ENCODE measurements at regions not wholly inside any gene's neighbourhood (a gene's known extent, or its start where the extent isn't known, plus 50 kb on each side); places are given as distances from the start of the nearest gene placed in this dataset.

- no peak overlapping the region for H3K4me2 ChIP-seq (ENCODE audit: low read length)
- H3K9ac ChIP-seq (ENCODE audit: low read length): no peak overlapping the region
- no peaks in the 10 kb centered on the region for H4K20me1 ChIP-seq (ENCODE audit: insufficient read depth)
- H3K9me3 ChIP-seq (ENCODE audit: low read length): peaks cover 4% of the 10 kb centered on the region
- no peaks in the 10 kb centered on the region for H3K9me2 ChIP-seq (ENCODE audit: insufficient read depth, low read length)
- no peaks in the 10 kb centered on the region for H3K36me3 ChIP-seq (ENCODE audit: insufficient read depth, low read length)
- no peaks in the 10 kb centered on the region for H3F3A ChIP-seq (ENCODE audit: insufficient read depth, low read length, poor library complexity, severe bottlenecking)
- no peak overlapping the region for H2AFZ ChIP-seq (ENCODE audit: low read depth, low read length)
- H3K27me3 ChIP-seq (ENCODE audit: insufficient read depth, low read depth, low read length): no peaks in the 10 kb centered on the region
- TF ChIP-seq TAF1 (IDR thresholded peaks at IDR 0.05; ENCODE audit: low read depth): no peak
- TF ChIP-seq EZH2 (IDR thresholded peaks at IDR 0.05; ENCODE audit: borderline replicate concordance, insufficient read depth, low read length, poor library complexity, severe bottlenecking): no peak
- H3K79me2 ChIP-seq (replicated peaks; ENCODE audit: insufficient read depth, low read length): no peaks in the 10 kb centered on the region
- H3K4me3 ChIP-seq (ENCODE audit: low read length): no peak overlapping the region
- no peak overlapping the region for H3K27ac ChIP-seq (ENCODE audit: low read length)
Observed at GRCh38 chr14:89680156-89680555, 263.1 kb upstream of the FOXN3 start.

GRCh38 chr14:89678768-89679167, 261.7 kb upstream of the FOXN3 start:
- Histone ChIP-seq H3K9me2 (ENCODE audit: insufficient read depth, low read length) (no peaks in the 10 kb centered on the region), H3K27me3 (ENCODE audit: insufficient read depth, low read depth, low read length) (no peaks in the 10 kb centered on the region), H3K36me3 (ENCODE audit: insufficient read depth, low read length) (no peaks in the 10 kb centered on the region), H3K79me2 (replicated peaks; ENCODE audit: insufficient read depth, low read length) (no peaks in the 10 kb centered on the region), H3K4me3 (ENCODE audit: low read length) (no peak overlapping the region), H3K4me2 (ENCODE audit: low read length) (no peak overlapping the region), H3K9ac (ENCODE audit: low read length) (no peak overlapping the region), H3F3A (ENCODE audit: insufficient read depth, low read length, poor library complexity, severe bottlenecking) (no peaks in the 10 kb centered on the region), H4K20me1 (ENCODE audit: insufficient read depth) (no peaks in the 10 kb centered on the region), H3K27ac (ENCODE audit: low read length) (no peak overlapping the region), H2AFZ (ENCODE audit: low read depth, low read length) (no peak overlapping the region), H3K9me3 (ENCODE audit: low read length) (no peaks in the 10 kb centered on the region)
- TF ChIP-seq POLR2AphosphoS5 (IDR thresholded peaks at IDR 0.05): no peak
- TF ChIP-seq RAD21 (conservative IDR thresholded peaks at IDR 0.05): no peak
- TF ChIP-seq SMC3 (conservative IDR thresholded peaks at IDR 0.05; ENCODE audit: poor library complexity): no peak
- no peak for TF ChIP-seq EZH2 (IDR thresholded peaks at IDR 0.05; ENCODE audit: borderline replicate concordance, insufficient read depth, low read length, poor library complexity, severe bottlenecking)
- no peak for TF ChIP-seq TAF1 (IDR thresholded peaks at IDR 0.05; ENCODE audit: low read depth)
- no peak for TF ChIP-seq MXI1 (conservative IDR thresholded peaks at IDR 0.05; ENCODE audit: poor library complexity, severe bottlenecking)
- no peak for TF ChIP-seq CTCF (IDR thresholded peaks at IDR 0.05; ENCODE audit: poor library complexity, severe bottlenecking)
- no peak for TF ChIP-seq EP300 (conservative IDR thresholded peaks at IDR 0.05; ENCODE audit: poor library complexity, severe bottlenecking)
- no peak for TF ChIP-seq REST (IDR thresholded peaks at IDR 0.05; ENCODE audit: borderline replicate concordance)

GRCh38 chr14:89675590-89675989, 258.6 kb upstream of the FOXN3 start:
- H2AFZ ChIP-seq (ENCODE audit: low read depth, low read length): no peak overlapping the region
- no peaks in the 10 kb centered on the region for H3K79me2 ChIP-seq (replicated peaks; ENCODE audit: insufficient read depth, low read length)
- no peaks in the 10 kb centered on the region for H3F3A ChIP-seq (ENCODE audit: insufficient read depth, low read length, poor library complexity, severe bottlenecking)
- TF ChIP-seq EP300 (conservative IDR thresholded peaks at IDR 0.05; ENCODE audit: poor library complexity, severe bottlenecking) (peak; percentile 74), TAF1 (IDR thresholded peaks at IDR 0.05; ENCODE audit: low read depth) (no peak), POLR2AphosphoS5 (IDR thresholded peaks at IDR 0.05) (peak; percentile 61)
- H3K9ac ChIP-seq (ENCODE audit: low read length): no peak overlapping the region
- H3K9me3 ChIP-seq (ENCODE audit: low read length): no peaks in the 10 kb centered on the region
- H3K4me2 ChIP-seq (ENCODE audit: low read length): no peak overlapping the region
- H3K27ac ChIP-seq (ENCODE audit: low read length): no peak overlapping the region
- H4K20me1 ChIP-seq (ENCODE audit: insufficient read depth): no peaks in the 10 kb centered on the region
- no peaks in the 10 kb centered on the region for H3K9me2 ChIP-seq (ENCODE audit: insufficient read depth, low read length)
- no peaks in the 10 kb centered on the region for H3K27me3 ChIP-seq (ENCODE audit: insufficient read depth, low read depth, low read length)
- no peaks in the 10 kb centered on the region for H3K36me3 ChIP-seq (ENCODE audit: insufficient read depth, low read length)
- H3K4me3 ChIP-seq (ENCODE audit: low read length): no peak overlapping the region

All from neural cell (in vitro differentiated cells).